Astrocyte of the spinal cord (primary cell): ENCODE measurements at regions not wholly inside any gene's neighbourhood (a gene's known extent, or its start where the extent isn't known, plus 50 kb on each side); places are given as distances from the start of the nearest gene placed in this dataset.
"Not testable (repeated sequence)": the region's sequence is repeated elsewhere in the genome, so short reads cannot be mapped to it uniquely, and the experiment has no call there.

Experiments
- DNase-seq: peaks from one replicate; pipeline ENCODE4 v3.0.0; 2011; ENCODE audit warnings: low read depth, low spot score
- H3K4me3 ChIP-seq: 2 replicates; pipeline ENCODE4 v1.5.1; 2011; ENCODE audit warnings: low read depth, mild to moderate bottlenecking, low read length, moderate library complexity
- CTCF ChIP-seq: IDR thresholded peaks from 2 replicates; pipeline ENCODE4 v1.5.1; 2012; ENCODE audit warnings: low read depth, mild to moderate bottlenecking, low read length, inconsistent platforms
- in situ Hi-C: cut with HindIII; loops from 2 replicates; pipeline ENCODE4 v1.10.0; 2017; ENCODE audit warnings: low sequenced_read_pairs

GRCh38 chr1:207256869-207257268 lies 64.6 kb upstream of the CD55 start:
- no peak for TF ChIP-seq CTCF
- in situ Hi-C loops: no loop called here
- no peak for DNase-seq
- no peak overlapping the region for H3K4me3 ChIP-seq

GRCh38 chr1:207259391-207259790 lies 62.1 kb upstream of the CD55 start:
- peak; percentile 36 for DNase-seq
- H3K4me3 ChIP-seq: no peak overlapping the region
- peak; percentile 58 for TF ChIP-seq CTCF
- in situ Hi-C loops: no loop called here

- TF ChIP-seq CTCF: no peak
- no peak for DNase-seq
- no peak overlapping the region for H3K4me3 ChIP-seq
- in situ Hi-C loops: no loop called here
Observed at GRCh38 chr1:207261971-207262370, 59.5 kb upstream of the CD55 start.

- in situ Hi-C loops, H3K4me3 ChIP-seq, DNase-seq: not testable (repeated sequence)
Observed at GRCh38 chr1:207262891-207263290, 58.6 kb upstream of the CD55 start.

- TF ChIP-seq CTCF: no peak
- in situ Hi-C loops: no loop called here
- no peak for DNase-seq
- no peak overlapping the region for H3K4me3 ChIP-seq
Observed at GRCh38 chr1:207264663-207265252, 56.7 kb upstream of the CD55 start.

GRCh38 chr1:207268337-207268736 lies 53.1 kb upstream of the CD55 start:
- DNase-seq: no peak
- TF ChIP-seq CTCF: no peak
- H3K4me3 ChIP-seq: no peak overlapping the region
- in situ Hi-C loops: no loop called here

GRCh38 chr1:207268753-207269511 lies 52.5 kb upstream of the CD55 start:
- TF ChIP-seq CTCF: no peak
- in situ Hi-C loops: no loop called here
- DNase-seq: no peak
- H3K4me3 ChIP-seq: no peak overlapping the region
